IPS-NIHi11 (cell line): ENCODE measurements at regions not wholly inside any gene's neighbourhood (a gene's known extent, or its start where the extent isn't known, plus 50 kb on each side); places are given as distances from the start of the nearest gene placed in this dataset.
"Not testable (repeated sequence)": the region's sequence is repeated elsewhere in the genome, so short reads cannot be mapped to it uniquely, and the experiment has no call there.

Source experiments
- DNase-seq: peaks from one replicate; pipeline ENCODE4 v3.0.0; 2012; ENCODE audit warnings: mixed read lengths, low spot score

DNA sequence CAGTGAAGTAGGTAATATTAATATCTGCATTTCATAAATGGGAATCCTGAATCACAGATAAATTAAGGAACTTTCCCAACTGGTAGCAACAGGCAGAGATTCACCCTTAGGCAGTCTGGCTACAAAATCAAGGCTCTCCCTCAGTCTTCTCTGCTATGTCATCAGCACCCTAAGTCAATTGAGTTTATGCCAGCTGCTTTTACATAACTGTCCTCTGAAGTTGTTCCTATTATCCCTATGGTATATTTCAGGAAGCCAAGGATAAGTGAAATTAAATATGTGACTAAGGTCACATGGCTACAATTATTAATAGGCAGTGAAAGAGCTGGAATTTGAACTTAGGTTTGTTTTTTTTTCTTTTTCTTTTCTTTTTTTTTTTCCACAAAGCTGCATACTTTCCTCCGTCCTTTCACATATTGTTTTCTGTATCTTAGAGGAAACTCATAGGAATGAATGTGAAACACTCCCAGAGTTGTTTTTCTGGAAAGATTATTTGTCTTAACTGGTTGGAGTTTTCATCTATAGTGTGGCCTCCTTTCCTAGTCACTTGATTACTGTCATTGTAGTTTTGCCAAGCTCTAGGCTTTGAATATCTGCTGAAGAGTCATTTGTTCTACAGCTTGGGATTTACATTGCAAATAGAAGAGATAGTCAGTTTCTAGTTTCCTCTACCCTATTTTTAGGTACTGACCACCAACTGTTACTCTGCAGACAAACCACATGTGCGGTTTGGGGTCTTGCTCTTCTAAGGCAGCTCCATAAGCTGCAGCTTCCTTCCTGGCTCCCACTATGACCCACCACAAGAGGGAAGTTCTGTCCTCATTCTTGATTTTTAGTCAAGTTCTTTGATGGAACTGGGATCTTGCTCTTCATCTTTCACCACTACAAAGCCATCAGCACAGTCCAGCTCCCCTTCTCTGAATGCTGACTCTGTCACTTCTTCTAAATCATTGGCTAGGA is 338.0 kb upstream of the KIAA1217 start:
- no peak for DNase-seq

DNA sequence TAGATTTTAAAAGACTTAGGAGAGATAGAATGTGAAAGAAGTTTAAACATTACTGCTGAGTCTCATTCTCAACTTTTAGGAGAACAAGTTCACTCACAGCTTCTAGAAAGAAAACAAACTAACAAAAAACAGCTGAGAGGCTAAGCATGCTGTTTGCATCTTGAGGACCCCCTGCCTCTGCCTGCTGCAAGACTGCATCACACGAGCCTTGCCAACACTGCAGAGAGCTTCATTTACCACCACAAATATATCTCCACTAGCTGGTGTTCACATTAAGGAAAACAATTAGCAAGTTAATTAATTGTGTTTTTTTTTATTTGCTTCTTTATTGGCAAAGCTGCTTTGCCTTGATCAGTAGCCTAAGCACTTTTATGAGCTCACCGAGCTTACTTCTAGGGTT is 336.6 kb upstream of the KIAA1217 start:
- DNase-seq, result no peak

DNA sequence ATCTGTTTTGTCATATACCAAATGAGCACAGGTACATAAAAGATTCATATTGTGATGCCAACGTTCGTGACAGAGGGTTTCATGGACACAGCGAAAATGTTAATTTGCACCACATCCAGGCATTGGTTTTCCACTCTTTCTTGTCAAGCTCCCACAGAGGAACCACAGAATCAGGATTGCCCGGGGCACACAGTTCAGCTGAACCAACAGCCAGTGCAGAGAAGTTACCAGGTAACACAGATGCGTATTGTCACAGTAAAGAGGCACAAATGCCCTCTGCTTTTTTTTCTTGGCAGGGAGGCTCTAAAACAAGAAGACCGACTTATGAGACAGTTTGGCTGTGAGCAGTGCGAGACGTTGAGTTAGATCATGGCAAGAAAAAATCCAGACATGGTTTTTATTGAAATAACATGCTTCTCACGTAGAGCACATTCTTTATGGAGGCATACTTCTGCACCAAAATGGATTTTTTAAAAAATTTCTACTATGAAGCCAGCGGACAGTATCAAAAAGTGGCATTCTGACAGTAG is 331.1 kb upstream of the KIAA1217 start:
- DNase-seq, result no peak

DNA sequence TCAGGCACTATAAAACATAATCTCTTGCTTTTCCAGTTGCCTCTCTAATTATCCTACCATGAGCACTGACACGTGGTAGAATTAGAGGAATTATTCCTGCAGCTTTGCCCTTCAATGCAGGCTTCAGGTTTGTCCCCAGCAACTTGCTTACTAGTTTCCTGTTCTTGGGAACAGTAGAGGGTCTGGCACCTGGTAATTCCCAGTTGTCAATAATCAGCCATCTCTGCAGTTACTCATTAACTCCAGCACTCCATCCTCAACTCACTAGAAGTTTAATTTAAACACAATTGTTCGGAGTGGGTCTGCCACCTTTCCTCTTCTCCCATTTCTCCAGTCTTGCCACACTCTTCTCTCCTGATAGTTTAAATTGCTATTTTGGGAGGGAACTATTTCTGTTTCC is 324.3 kb upstream of the KIAA1217 start:
- DNase-seq, result no peak

DNA sequence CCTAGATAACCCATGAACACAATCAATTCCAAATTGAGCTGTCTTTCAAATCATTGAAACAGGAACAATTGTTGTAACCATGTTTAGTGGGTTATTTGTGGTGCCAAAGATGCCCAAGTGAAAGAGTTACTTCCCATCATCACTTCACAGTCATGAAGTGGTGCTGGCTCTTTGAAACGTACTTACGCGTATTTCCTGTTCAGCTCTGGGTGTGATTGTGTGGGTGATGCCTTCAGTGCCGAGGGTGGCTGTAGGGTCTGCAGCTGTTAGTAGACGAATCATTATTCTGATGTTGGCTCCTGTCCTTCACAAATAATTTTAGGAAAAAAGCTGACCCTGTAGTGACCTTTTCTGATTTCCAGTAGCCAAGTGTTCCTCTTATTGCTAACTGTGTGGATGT is 323.1 kb upstream of the KIAA1217 start:
- DNase-seq, result no peak

DNA sequence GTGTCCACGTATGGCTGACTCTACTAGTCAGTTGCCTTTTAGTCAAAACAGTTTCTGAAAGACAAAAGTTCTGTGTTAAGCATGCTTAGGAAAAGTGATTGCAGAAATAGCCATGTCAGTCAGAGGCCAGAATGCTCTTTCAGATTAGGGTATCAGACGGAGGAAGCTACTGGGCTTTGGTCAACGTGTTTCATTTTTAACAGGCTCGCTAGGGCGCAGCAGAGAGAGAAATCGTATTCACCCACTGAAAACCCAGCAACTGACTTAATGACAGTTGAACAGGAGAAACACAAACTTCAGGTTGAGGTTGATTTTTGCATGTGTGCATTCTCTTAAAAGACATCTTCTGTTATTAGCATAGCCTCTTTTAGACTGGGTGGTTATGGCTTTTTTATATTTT is 322.6 kb upstream of the KIAA1217 start:
- peak; percentile 29 for DNase-seq

DNA sequence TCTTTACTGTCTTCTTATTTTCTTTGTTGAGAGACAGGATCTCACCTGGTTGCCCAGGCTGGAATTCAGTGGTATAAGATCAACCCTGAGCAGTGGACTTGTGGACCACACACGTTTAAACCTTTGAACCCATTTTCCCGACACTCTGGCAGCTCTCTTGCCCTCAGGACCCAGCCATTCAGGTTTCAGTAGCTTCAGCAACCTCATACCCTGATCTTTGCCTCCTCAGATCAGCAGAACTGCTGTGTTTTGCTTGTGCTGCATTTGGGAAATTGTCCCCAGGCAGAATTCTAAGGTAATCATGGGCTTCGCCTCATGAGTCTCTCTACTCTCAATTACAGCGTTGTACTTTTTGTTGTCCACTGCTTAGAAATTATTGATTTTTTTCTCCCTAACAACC is 317.6 kb upstream of the KIAA1217 start:
- DNase-seq, result no peak

DNA sequence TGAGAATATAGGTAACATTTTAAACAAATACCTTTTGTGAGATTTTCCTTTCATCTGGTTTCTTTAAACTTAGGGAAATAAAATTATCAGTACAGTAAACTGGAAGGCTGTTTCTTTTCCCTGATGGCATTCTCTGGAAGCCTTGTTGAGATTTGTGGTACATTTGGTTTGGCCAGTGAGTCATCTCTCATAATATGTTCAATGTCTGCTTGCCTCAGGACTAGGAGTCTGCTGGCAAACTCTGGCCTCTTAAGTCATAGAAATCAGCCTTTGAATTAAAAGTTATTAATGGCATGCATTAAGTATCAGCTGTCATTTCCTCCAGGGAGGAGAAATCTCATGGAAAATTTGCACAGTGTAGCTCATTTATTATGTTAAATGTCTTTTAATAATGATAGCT is 316.6 kb upstream of the KIAA1217 start:
- DNase-seq, result no peak

DNA sequence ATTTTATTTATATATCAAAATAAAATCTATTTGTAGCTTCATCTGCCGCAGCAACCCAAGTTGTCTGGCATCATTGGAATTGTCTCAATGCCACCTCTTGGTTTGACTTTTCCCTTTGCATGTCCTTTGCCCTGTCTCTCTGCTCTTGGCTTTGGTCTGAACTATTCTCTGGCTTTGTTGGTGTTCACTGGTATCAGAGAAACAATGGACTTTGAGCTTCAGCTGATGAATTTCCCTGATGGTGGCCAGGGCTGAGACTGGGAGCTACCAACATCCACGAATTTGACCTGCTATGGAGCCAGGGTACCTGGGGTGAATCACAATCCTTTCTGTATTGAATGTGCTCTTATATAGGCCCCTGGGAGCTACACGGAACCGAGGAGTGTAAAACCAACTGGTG is 311.7 kb upstream of the KIAA1217 start:
- no peak for DNase-seq

DNA sequence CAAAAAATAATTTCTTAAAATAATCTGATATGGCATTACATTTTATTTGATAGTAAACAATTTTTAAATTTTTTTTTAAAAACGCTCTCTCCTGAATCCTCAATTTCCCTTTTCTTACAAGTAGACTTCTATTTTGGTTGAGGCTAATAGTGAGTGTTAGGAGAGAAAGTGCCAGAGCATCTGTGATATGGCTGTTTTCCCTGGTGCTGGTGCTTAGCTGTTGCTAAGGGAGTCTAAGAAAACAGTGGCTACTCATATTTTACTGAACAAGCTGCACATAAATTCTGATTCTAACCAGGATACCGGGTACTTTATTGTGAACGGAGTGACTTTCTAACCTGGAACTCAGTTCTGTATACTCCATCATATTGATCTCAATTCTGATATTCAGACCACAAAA is 311.1 kb upstream of the KIAA1217 start:
- DNase-seq, result no peak

DNA sequence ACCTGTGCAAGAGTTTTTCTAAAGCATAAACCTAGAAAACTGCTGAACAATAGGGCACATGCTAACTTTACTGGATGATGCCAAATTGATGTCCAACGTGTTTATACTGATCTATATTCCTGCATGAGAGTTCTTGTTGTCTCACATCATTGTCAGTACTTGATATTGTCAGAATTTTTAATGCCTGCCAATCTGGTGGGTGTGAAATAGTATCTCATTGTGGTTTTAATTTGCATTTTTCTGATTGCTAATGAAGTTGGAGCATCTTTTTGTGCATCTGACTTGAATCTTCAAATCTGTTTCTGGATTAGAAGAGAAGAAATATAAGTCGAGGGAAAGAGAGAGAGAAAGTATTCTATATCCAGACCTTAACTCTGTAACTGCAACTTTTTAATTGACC is 309.8 kb upstream of the KIAA1217 start:
- no peak for DNase-seq

DNA sequence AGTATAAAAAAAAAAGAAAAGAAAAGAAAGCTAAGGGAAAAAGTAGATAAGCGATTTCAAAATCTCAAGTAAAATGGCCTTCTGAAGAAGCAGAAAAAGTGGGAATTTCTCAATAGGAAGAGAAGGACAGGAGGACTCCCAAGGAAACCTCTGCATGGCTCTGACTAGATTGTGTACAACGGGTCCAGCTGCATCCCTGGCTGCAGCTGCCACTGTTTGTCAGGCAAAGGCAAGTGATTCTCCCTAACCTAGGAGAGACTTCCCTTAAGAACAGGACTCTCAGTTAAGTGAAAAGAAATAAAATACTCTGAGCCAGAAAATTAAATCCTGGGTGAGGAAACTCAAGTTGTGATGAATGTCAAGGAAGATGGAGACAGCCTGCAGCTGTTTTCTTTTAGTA is 298.6 kb upstream of the KIAA1217 start:
- DNase-seq, result no peak

DNA sequence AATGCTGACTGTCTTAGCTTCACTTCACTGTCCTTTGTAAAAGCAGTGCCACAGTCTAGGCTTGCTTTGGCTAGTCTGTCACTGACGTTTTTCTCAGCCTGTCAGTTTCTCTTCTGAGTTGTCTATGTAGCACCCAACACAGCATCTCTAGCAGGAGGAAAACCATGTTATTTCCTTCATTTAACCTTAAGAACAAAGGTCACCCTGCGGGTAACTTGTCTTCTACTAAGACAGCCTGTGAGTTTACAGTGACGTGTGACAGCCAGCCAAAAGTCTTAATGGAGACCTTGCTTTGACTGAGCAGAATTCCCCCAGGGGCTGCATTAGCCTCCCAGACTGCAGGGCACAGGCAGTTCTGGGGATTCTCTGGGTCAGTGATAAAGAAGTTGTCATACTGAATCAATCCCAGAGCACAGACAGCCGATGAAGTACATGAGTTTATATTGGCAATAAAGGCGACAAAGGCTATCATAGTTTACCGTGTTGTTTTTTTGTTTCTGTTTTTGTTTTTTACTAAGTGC is 296.0 kb upstream of the KIAA1217 start:
- DNase-seq, result no peak

DNA sequence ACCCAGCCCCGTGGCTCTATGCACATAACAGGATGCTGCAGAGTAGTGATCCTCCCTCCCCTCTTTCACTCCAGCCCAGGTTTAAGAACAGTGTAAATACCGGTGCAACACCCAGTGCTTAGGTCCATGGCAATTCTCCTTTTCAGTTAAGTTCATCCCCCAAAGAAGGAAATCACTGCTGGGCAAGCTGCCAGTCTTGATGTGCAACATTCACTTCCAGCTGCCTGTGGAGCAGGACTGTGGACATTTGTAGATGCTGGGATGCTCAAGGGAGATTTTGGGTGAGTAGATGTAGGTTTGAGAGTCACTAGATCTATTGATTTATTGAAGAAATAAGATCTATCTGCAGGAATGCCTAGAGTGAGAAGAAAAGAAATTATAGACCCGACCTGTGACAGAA is 294.3 kb upstream of the KIAA1217 start:
- DNase-seq, result no peak

DNA sequence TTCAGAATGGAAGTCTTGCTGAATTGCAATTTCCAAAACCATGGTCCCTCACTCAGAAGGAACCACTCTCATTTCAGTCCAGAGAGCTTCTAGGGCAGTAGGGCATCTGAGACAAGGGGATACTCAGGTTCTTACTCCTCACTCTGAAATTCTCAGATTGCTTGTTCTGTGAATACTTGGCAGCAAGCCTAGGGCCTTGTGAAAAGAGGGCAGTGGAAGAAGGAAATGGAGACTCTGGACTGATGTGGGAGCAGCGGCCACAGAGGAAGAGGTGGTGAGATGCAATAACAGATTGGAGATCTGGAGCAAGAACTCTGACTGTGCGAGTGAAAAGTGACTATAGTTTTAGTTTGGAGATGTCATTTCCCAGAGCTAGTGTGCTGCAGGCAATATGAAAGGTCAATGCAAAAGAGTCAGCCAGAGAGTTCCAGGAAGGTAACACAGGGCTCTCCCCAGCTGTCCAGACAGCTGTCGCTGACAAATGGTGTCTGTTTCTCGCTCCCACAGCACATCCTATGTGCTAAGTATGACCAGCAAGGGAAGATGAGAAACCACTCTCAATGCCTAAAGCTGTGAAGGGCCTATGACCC is 291.6 kb upstream of the KIAA1217 start:
- DNase-seq, result no peak

DNA sequence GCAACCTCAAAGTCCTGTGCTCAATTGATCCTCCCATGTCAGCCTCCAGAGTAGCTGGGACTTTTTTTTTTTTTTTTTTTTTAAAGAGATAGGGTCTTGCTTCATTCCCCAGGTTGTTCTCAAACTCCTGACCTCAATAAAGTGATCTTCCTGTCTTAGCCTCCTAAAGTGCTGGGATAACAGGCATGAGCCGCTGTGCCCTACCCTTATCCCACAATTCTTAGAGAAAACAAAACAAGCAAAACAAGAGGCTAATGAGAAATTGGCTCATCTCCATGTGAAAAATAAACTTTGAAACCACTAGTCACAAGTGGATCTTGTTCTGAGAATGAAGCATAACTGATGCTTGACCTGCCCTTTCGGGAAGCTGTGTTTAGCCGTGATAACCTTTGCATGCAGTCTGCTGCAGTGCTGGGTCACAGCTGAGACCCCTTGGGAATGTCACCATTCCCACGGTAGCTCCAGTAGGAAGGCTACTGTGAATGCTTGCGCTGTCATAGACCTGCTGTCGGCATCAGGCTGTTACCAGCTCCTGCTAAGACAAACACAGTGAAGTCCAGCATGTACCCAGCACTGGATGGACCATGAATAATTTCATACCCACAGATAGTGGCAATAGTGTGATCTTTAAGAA is 290.7 kb upstream of the KIAA1217 start:
- no peak for DNase-seq

DNA sequence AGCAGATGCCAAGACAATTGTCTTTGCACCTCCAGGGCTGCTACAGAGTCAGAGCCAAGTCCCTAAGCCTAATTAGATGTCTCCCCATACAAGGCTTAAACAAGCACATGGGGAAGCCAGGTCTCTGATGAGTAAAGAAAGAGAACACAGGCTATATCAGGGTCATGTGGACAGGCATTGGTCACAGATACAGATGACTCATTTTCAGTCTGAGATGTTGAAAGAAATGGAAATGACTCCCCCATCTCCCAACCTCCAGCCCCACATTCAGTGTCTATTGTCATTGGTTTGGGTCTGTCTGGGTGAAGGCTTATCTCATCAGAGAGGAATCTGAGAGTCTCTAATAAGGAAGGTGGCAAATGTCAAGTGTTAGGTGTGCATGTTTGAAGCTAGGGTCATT is 290.1 kb upstream of the KIAA1217 start:
- DNase-seq, result peak; percentile 9

DNA sequence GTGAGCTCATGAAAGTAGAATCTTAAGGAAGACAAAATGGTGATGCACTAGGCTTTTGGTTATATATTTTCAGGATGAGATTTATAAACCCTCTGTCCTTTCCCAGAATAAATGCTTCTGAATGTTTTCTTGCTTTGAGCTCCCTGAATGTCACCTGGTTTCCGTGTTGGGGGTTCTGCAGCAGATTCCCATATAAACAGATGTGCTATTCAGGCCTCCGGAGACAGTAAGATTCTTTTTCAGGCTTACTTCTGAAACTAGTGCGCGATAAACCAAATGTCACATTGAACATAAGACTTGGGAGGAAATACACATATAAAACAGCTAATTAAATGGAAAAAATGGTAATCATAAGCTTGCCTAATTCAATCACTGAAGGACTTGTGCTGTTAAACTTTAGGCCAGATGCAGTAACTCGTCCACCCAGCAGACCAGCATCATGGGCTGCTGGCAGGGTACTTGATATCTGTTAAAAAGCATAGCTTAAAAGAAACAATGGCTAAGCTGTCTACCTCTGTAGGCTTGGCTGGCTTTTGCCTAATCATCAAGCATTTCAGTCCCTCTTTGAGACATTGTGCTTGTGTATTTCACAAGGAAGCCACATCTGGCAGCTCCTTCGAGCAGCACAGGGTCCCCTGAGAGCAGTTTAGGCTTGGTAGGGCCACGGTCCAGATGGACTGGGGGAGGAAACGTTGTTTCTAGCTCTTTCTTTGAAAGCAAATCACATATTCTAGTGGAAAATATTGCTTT is 281.2 kb upstream of the KIAA1217 start:
- DNase-seq, result no peak

DNA sequence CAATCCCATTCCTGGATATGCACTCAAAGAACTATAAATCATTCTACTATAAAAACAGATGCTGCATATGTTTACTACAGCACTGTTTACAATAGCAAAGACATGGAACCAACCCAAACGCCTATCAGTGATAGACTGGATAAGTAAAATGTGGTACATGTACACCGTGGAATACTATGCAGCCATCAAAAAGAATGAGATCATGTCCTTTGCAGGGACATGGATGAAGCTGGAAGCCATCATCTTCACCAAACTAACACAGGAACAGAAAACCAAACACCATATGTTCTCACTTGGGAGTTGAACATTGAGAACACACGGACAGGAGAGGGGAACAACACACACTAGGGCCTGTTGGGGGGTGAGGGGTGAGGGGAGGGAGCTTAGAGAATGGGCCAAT is 274.9 kb upstream of the KIAA1217 start:
- not testable (repeated sequence) for DNase-seq

DNA sequence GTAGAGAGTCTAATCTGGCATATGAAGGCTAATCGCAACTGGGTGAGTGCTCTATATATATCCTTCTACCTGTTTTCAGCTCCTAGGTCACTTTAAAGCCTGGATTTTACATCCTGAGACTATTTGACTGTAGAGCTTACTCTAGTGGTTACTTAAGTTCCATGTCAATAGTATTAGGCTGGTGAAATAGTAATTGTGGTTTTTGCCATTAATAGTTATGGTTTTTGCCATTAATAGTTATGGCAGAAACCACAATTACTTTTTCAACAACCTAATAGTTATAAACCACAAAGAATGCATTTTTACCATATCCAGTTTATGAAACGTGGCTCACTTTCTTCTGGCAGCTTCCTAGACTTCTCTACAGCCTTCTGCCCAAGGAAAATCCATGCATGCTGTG is 263.1 kb upstream of the KIAA1217 start:
- DNase-seq, result no peak

DNA sequence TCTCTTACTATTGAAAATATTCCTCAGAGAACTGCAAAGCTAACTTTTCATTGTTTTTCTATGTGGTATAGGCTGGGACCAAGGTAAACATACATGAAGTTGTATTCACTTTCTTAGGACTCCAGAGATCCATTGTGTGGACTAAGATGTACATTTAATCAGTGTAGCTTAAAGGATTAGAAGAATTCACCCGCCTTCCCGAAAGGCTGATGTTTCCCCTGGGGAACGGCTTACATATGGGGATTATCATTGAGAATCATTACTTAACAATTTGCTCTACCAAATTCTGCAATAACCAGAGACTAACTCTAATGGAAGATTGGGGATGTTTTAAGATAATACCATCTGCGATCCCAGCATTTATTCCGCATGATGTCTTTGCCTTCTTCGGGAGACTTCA is 257.1 kb upstream of the KIAA1217 start:
- no peak for DNase-seq
